ENCODE measurements at regions not wholly inside any gene's neighbourhood (a gene's known extent, or its start where the extent isn't known, plus 50 kb on each side); places are given as distances from the start of the nearest gene placed in this dataset.

DNA sequence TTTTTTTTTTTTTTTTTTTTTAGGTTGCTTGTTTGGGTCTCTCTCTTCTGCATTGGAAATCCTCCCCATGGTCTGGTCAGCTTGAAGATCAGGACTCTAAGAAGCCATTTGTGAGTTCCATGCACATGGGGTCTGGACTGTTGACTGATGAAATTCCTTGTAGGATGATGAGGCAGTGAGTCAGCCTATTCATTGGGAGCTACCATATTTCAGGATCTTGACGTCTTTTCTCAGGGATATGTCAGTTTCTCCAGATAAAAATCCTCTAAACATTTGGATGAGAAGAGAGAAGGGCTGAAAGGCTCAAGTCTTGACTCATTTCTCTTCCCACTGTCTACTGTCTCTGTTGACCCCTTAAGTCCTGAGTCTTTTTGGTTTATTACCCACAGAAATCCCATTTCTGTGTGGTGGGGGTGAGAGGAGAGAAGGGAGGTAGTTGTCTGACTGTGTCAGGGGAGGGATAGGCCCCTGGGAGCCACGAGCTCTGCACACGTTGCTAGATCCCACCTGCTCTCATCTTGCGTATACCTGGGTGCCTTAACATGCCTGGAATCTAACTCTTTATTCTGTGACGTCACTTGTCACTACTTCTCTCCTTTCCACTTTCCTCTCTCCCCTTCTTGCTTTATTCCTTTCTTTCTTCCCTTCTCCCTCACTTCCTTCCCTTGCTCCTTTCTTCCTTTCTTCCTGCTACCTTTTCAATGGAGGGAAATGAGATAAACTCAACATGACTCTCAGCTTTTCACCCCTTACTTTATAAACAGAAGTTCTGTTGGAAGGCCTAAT, 333.1 kb upstream of the XYLT1 start:
- no peak overlapping the region for H3K27ac ChIP-seq
- ChIA-PET POLR2A (ENCODE audit: low non-redundant PET) (no interaction called here), CTCF (no interaction called here)
- TF ChIP-seq, protein P1, sequence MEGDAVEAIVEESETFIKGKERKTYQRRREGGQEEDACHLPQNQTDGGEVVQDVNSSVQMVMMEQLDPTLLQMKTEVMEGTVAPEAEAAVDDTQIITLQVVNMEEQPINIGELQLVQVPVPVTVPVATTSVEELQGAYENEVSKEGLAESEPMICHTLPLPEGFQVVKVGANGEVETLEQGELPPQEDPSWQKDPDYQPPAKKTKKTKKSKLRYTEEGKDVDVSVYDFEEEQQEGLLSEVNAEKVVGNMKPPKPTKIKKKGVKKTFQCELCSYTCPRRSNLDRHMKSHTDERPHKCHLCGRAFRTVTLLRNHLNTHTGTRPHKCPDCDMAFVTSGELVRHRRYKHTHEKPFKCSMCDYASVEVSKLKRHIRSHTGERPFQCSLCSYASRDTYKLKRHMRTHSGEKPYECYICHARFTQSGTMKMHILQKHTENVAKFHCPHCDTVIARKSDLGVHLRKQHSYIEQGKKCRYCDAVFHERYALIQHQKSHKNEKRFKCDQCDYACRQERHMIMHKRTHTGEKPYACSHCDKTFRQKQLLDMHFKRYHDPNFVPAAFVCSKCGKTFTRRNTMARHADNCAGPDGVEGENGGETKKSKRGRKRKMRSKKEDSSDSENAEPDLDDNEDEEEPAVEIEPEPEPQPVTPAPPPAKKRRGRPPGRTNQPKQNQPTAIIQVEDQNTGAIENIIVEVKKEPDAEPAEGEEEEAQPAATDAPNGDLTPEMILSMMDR (conservative IDR thresholded peaks at IDR 0.05; ENCODE audit: low read depth): no peak
- DNase-seq (ENCODE audit: low spot score): peak; percentile 36

DNA sequence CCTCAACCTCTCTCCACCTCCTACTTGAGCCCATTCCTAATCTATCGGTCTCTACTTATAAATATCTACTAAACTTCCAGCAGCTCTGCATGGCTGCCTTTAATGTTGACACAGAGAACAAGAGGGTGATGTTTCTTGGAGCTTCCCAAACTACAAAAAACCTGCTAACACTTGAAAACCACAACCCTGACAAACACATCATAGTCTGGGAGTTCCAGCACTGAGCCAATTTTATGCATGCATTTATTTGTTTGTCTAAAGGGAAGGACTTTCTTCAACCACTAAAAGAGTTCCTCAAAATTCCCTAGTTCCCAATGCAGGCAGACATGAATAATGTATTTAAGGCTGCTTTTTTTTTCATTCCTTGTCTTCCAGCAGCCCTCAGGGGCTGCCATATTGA, 331.8 kb upstream of the XYLT1 start:
- TF ChIP-seq, protein P1 (conservative IDR thresholded peaks at IDR 0.05; ENCODE audit: low read depth): no peak
- ChIA-PET POLR2A (ENCODE audit: low non-redundant PET) (no interaction called here), CTCF (no interaction called here)
- DNase-seq (ENCODE audit: low spot score): no peak
- H3K27ac ChIP-seq: no peak overlapping the region

DNA sequence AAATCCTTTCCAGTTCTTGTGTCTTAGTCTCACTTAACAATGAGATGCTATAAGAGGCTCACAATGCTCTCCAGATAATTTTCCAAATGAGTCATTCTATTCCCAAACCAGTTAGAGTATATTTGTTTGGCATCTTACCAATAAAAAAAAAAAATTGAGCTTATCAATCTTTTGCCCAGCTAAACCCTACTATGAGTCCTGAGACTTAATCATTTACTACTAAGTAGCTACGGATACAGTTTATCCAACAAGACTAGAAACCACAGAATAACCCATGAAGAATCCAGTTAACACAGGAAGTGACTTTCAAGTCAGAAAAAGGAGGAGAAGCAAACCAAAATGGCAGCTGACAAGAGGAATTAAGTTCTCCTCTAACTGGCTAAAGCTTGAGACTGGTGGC, 330.3 kb upstream of the XYLT1 start:
- CTCF ChIA-PET: no interaction called here

GRCh38 chr16:17798716-17799115, 328.0 kb upstream of the XYLT1 start:
- TF ChIP-seq, protein P1 (conservative IDR thresholded peaks at IDR 0.05; ENCODE audit: low read depth): no peak
- no peak overlapping the region for H3K27ac ChIP-seq
- no peak for DNase-seq (ENCODE audit: low spot score)
- ChIA-PET CTCF (no interaction called here), POLR2A (ENCODE audit: low non-redundant PET) (no interaction called here)

More for the DNA sequence above, 330.3 kb upstream of the XYLT1 start:
- POLR2A ChIA-PET (ENCODE audit: low non-redundant PET): no interaction called here
- no peak for DNase-seq (ENCODE audit: low spot score)
- TF ChIP-seq, protein P1 (conservative IDR thresholded peaks at IDR 0.05; ENCODE audit: low read depth): no peak
- H3K27ac ChIP-seq: no peak overlapping the region

DNA sequence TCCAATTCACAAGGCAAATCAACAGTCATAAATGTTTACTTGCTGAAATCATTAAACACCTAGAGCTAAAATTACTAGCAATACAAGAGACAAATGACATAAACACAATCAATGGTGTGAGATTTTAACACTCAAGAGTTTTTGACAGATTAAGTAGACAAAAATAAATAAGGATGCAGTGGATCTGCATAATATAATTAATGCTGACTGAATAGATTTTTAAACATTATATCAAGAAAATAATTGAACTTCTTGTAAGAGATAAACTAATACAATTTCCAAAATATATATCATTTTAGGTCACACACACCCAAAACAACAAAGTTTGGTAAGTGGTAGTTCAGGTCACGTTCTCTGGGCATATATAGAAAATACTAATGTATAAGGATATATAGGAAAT, 322.6 kb upstream of the XYLT1 start:
- ChIA-PET POLR2A (ENCODE audit: low non-redundant PET) (interaction anchor here (0.5 kb wide), 1 partner anchor 104 kb away, joined by 3 read pairs; no protein-coding TSS in a partner anchor), CTCF (no interaction called here)
- no peak for DNase-seq (ENCODE audit: low spot score)
- TF ChIP-seq, protein P1 (conservative IDR thresholded peaks at IDR 0.05; ENCODE audit: low read depth): no peak
- H3K27ac ChIP-seq: no peak overlapping the region

GRCh38 chr16:17784073-17784472, 313.3 kb upstream of the XYLT1 start:
- CTCF ChIA-PET: no interaction called here
- TF ChIP-seq, protein P1 (conservative IDR thresholded peaks at IDR 0.05; ENCODE audit: low read depth): no peak
- no peak overlapping the region for H3K27ac ChIP-seq
- POLR2A ChIA-PET (ENCODE audit: low non-redundant PET): no interaction called here
- DNase-seq (ENCODE audit: low spot score): peak; percentile 25

Data from RWPE1 (cell line).